ENCODE measurements at regions not wholly inside any gene's neighbourhood (a gene's known extent, or its start where the extent isn't known, plus 50 kb on each side); places are given as distances from the start of the nearest gene placed in this dataset.

- Histone ChIP-seq H2BK5ac (ENCODE audit: insufficient read length, low read length) (no peak overlapping the region), H3K79me1 (ENCODE audit: insufficient read depth, low read depth, low read length, poor library complexity, severe bottlenecking) (no peaks in the 10 kb centered on the region), H4K5ac (ENCODE audit: insufficient read length, low read depth, low read length) (no peak overlapping the region), H3K27ac (ENCODE audit: insufficient read length, low read depth, low read length) (no peak overlapping the region), H3K14ac (ENCODE audit: insufficient read depth, low read length) (no peak overlapping the region), H3K23me2 (ENCODE audit: insufficient read length, low read depth, low read length, poor library complexity, severe bottlenecking) (no peaks in the 10 kb centered on the region), H2BK20ac (ENCODE audit: low read depth, low read length, poor library complexity, severe bottlenecking) (no peak overlapping the region), H3K4ac (ENCODE audit: low read depth, low read length) (no peak overlapping the region), H2BK12ac (ENCODE audit: insufficient read length, low read depth, low read length) (no peak overlapping the region), H3K79me2 (ENCODE audit: insufficient read depth, low read length) (no peaks in the 10 kb centered on the region), H3K23ac (ENCODE audit: insufficient read length, low read depth, low read length) (no peak overlapping the region), H2AFZ (ENCODE audit: low read length) (no peak overlapping the region), H3K9ac (ENCODE audit: extremely low read depth, insufficient read length, low read length) (no peak overlapping the region), H2BK120ac (ENCODE audit: low read depth, low read length, poor library complexity, severe bottlenecking) (no peak overlapping the region), H4K8ac (replicated peaks; ENCODE audit: insufficient read length, low read depth, low read length) (no peak overlapping the region), H3T11ph (ENCODE audit: low read length) (no peak overlapping the region), H2AK5ac (ENCODE audit: insufficient read length, low read length) (no peak overlapping the region), H3K9me3 (ENCODE audit: control insufficient read depth, low read depth, low read length) (no peaks in the 10 kb centered on the region), H3K4me1 (ENCODE audit: insufficient read depth, low read length) (no peaks in the 10 kb centered on the region; the same call in 1 of the 2 replicates), H4K91ac (ENCODE audit: insufficient read length, low read depth, low read length) (no peak overlapping the region), H2BK15ac (ENCODE audit: low read depth, low read length) (no peak overlapping the region), H4K20me1 (ENCODE audit: control insufficient read depth, insufficient read depth, insufficient read length) (no peaks in the 10 kb centered on the region), H3K18ac (ENCODE audit: insufficient read length, low read depth, low read length) (no peak overlapping the region), H3K4me2 (ENCODE audit: insufficient read depth, insufficient read length, low read length) (no peak overlapping the region), H3K27me3 (ENCODE audit: insufficient read depth, low read length) (no peaks in the 10 kb centered on the region), H3K56ac (ENCODE audit: insufficient read length, low read depth, low read length) (no peak overlapping the region)
- TF ChIP-seq, protein P1, sequence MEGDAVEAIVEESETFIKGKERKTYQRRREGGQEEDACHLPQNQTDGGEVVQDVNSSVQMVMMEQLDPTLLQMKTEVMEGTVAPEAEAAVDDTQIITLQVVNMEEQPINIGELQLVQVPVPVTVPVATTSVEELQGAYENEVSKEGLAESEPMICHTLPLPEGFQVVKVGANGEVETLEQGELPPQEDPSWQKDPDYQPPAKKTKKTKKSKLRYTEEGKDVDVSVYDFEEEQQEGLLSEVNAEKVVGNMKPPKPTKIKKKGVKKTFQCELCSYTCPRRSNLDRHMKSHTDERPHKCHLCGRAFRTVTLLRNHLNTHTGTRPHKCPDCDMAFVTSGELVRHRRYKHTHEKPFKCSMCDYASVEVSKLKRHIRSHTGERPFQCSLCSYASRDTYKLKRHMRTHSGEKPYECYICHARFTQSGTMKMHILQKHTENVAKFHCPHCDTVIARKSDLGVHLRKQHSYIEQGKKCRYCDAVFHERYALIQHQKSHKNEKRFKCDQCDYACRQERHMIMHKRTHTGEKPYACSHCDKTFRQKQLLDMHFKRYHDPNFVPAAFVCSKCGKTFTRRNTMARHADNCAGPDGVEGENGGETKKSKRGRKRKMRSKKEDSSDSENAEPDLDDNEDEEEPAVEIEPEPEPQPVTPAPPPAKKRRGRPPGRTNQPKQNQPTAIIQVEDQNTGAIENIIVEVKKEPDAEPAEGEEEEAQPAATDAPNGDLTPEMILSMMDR (conservative IDR thresholded peaks at IDR 0.05): no peak
- H3K9me3 Mint-ChIP-seq: peaks cover 0 to 3% of the 10 kb centered on the region in 2 experiments; a peak in 1 of 5 replicates
- H3K4me1 Mint-ChIP-seq: peaks cover 40 to 46% of the 10 kb centered on the region in 2 experiments
- no peak overlapping the region for H3K27ac Mint-ChIP-seq
- no peak overlapping the region for H3K4me3 Mint-ChIP-seq
- DNase-seq: no peak
- H3K36me3 Mint-ChIP-seq (ENCODE audit: insufficient read depth in 1 of 3, low read depth in 3 of 3): no peaks in the 10 kb centered on the region; a peak in 1 of 7 replicates
- no CpG with 5 or more reads among the region's 5 CpGs for WGBS (ENCODE audit: extremely low coverage, insufficient read length, low lambda C conversion rate)
- peaks cover 3% of the 10 kb centered on the region for H3K27me3 Mint-ChIP-seq (ENCODE audit: low read depth)
Observed at GRCh38 chr5:56712895-56713591, 102.3 kb upstream of the MAP3K1 start.

Measured in H9 (cell line).